ENCODE measurements at regions not wholly inside any gene's neighbourhood (a gene's known extent, or its start where the extent isn't known, plus 50 kb on each side); places are given as distances from the start of the nearest gene placed in this dataset.

DNA sequence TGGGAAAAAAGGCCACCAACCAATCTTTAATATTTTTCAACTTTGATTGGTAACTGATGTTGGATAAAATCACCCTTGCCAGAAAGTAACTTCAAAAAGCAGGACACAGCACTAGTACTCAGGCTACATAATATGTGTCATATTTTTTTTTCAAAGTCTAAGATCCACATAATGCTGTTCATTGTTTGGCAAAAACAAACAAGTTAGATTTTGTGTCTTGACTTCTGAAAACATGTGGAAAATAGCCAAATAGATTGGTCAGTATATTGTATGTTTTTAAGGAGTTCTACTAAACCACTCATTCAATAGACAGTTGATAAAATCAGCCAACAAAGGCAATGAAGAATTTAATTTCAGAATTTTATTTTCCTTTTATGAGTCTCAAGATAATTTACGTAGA lies 111.7 kb upstream of the CCDC54 start:
- Histone ChIP-seq H3K9ac (ENCODE audit: low read depth, low read length) (no peak overlapping the region), H3K4me1 (ENCODE audit: control insufficient read depth, insufficient read depth, low read length) (peaks cover 5% of the 10 kb centered on the region), H3K9me3 (ENCODE audit: control insufficient read depth, insufficient read depth, low read length) (no peaks in the 10 kb centered on the region), H3K4me3 (ENCODE audit: low read depth, low read length) (no peak overlapping the region), H3K27me3 (ENCODE audit: control insufficient read depth, insufficient read depth, low read length) (no peaks in the 10 kb centered on the region), H3K36me3 (ENCODE audit: control insufficient read depth, insufficient read depth, low read length) (no peaks in the 10 kb centered on the region)

DNA sequence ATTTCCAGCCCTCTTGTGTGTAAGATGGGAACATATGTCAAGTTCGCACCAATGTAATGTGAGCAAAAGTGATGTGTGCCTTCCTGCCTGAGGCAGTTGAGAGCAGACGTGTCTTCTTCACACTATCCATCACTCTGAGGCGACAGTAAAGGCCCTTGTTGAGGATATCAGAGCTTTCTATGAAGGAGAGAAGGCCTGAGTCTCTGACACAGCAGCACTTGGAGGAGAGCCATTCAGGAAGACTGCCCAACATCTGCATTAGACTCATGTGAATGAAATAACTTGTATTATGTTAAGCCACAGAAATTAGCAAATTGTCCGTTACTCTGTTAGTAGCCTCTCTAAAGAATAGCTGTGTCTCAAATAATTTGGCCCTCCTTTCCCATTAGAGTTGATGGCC lies 108.8 kb upstream of the CCDC54 start:
- no peak overlapping the region for H3K9ac ChIP-seq (ENCODE audit: low read depth, low read length)
- H3K4me1 ChIP-seq (ENCODE audit: control insufficient read depth, insufficient read depth, low read length) = peaks cover 5% of the 10 kb centered on the region
- no peak overlapping the region for H3K4me3 ChIP-seq (ENCODE audit: low read depth, low read length)
- H3K9me3 ChIP-seq (ENCODE audit: control insufficient read depth, insufficient read depth, low read length) = no peaks in the 10 kb centered on the region
- no peaks in the 10 kb centered on the region for H3K27me3 ChIP-seq (ENCODE audit: control insufficient read depth, insufficient read depth, low read length)
- no peaks in the 10 kb centered on the region for H3K36me3 ChIP-seq (ENCODE audit: control insufficient read depth, insufficient read depth, low read length)

DNA sequence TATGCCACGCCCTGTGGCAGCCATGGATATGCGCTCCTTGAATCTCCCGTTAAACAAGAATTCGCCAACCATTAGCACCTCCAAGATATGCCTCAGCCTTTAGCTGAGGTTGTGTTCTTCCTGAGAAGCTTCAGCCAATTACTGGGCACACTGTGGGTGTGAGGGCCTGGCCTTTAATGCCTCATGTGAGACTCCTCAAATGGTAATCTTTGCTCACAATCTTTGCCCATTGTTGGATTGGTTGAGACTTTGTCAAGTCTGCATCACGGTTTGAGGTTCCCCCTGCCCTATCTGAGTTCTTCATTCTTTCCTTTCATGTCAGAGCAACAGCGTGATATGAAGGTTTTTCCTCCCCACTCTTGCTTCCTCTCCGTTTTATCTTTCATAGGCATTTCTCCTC lies 108.1 kb upstream of the CCDC54 start:
- Histone ChIP-seq H3K27me3 (ENCODE audit: control insufficient read depth, insufficient read depth, low read length) (no peaks in the 10 kb centered on the region), H3K4me1 (ENCODE audit: control insufficient read depth, insufficient read depth, low read length) (peaks cover 5% of the 10 kb centered on the region), H3K36me3 (ENCODE audit: control insufficient read depth, insufficient read depth, low read length) (no peaks in the 10 kb centered on the region), H3K9ac (ENCODE audit: low read depth, low read length) (no peak overlapping the region), H3K9me3 (ENCODE audit: control insufficient read depth, insufficient read depth, low read length) (no peaks in the 10 kb centered on the region), H3K4me3 (ENCODE audit: low read depth, low read length) (no peak overlapping the region)

DNA sequence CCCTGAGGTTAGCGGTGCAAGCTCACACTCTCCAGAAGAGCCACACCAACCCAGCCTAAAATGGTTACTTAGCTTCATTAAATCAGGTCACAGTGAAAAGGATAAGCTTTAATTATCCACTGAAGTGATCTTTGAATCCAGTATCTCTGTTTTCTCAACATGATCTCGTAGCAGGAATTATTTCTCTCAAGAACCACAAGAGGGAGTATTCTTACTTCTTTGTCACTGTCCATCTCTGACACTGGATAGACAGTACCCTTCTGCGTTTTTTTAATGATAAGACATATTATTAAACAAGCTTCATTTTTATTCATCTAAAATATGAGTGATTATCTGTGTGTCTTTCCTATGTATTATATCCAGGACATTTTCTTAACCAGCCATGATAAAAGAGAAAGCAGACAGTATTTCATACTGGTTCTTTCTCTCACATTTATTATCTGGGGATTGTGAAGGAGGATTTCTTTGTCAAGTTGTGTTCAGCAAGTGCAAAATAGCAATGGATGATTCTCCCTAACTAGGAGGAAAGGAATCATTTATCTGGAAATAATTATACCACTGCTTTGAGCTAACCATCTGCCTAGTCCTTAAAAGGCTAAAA lies 105.4 kb upstream of the CCDC54 start:
- no peaks in the 10 kb centered on the region for H3K27me3 ChIP-seq (ENCODE audit: control insufficient read depth, insufficient read depth, low read length)
- H3K9ac ChIP-seq (ENCODE audit: low read depth, low read length) = no peak overlapping the region
- H3K4me3 ChIP-seq (ENCODE audit: low read depth, low read length) = no peak overlapping the region
- H3K9me3 ChIP-seq (ENCODE audit: control insufficient read depth, insufficient read depth, low read length) = no peaks in the 10 kb centered on the region
- H3K4me1 ChIP-seq (ENCODE audit: control insufficient read depth, insufficient read depth, low read length) = no peaks in the 10 kb centered on the region
- H3K36me3 ChIP-seq (ENCODE audit: control insufficient read depth, insufficient read depth, low read length) = no peaks in the 10 kb centered on the region

DNA sequence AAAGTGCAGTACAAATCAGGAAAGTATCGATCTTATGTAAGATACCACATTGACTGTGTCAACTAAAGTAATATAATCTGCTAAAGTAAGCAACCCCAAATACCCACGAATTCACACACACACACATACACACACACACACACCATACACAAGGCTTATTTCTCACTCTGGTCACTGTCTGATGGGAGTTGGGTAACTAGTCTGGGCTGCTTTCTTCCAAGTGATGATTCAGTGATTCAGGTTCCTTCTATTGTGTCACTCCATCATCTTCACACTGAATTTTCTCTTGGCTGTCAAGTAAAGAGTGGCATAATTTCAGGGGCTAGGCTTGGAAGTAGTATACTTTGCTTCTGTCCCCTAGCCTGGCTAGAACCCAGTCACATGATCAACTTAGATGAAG lies 104.8 kb upstream of the CCDC54 start:
- Histone ChIP-seq H3K36me3 (ENCODE audit: control insufficient read depth, insufficient read depth, low read length) (no peaks in the 10 kb centered on the region), H3K9me3 (ENCODE audit: control insufficient read depth, insufficient read depth, low read length) (no peaks in the 10 kb centered on the region), H3K27me3 (ENCODE audit: control insufficient read depth, insufficient read depth, low read length) (no peaks in the 10 kb centered on the region), H3K4me1 (ENCODE audit: control insufficient read depth, insufficient read depth, low read length) (no peaks in the 10 kb centered on the region), H3K4me3 (ENCODE audit: low read depth, low read length) (no peak overlapping the region), H3K9ac (ENCODE audit: low read depth, low read length) (no peak overlapping the region)

DNA sequence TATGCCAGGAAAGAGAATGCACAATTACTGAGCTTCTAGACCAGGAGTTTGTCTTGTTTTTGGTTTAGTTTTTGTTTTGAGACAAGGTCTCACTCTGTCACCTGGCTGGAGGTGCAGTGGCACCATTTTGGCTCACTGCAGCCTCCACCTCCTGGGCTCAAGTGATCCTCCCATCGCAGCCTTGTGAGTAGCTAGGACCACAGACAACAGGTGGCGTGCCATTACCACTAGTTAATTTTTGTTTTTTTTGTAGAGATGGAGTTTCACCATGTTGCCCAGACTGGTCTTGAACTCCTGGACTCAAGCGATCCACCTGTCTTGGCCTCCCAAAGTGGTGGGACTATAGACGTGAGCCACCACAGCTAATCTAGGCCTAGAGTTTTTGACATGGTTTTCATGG lies 104.4 kb upstream of the CCDC54 start:
- Histone ChIP-seq H3K36me3 (ENCODE audit: control insufficient read depth, insufficient read depth, low read length) (no peaks in the 10 kb centered on the region), H3K27me3 (ENCODE audit: control insufficient read depth, insufficient read depth, low read length) (no peaks in the 10 kb centered on the region), H3K9me3 (ENCODE audit: control insufficient read depth, insufficient read depth, low read length) (no peaks in the 10 kb centered on the region), H3K9ac (ENCODE audit: low read depth, low read length) (no peak overlapping the region), H3K4me3 (ENCODE audit: low read depth, low read length) (no peak overlapping the region), H3K4me1 (ENCODE audit: control insufficient read depth, insufficient read depth, low read length) (no peaks in the 10 kb centered on the region)

DNA sequence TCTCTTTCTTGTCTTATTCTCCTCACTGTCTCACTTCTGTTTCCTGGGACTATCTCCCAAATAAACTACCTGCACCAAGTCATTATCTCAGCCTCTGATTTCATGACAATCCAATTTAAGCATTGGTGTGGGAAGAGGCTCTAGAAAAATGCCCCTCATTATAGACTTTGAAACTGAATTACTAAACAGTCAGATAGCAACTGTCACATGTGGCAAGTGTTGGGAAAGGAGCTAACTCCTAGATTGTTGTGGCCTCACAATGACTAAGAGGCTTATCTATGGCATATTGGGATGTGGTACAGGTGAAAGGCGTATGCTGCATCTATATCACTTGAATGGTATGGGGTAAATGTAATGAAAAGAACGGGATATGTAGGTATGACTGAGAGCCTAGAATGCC lies 103.5 kb upstream of the CCDC54 start:
- H3K9me3 ChIP-seq (ENCODE audit: control insufficient read depth, insufficient read depth, low read length) = no peaks in the 10 kb centered on the region
- no peak overlapping the region for H3K9ac ChIP-seq (ENCODE audit: low read depth, low read length)
- no peaks in the 10 kb centered on the region for H3K36me3 ChIP-seq (ENCODE audit: control insufficient read depth, insufficient read depth, low read length)
- H3K4me1 ChIP-seq (ENCODE audit: control insufficient read depth, insufficient read depth, low read length) = no peaks in the 10 kb centered on the region
- no peaks in the 10 kb centered on the region for H3K27me3 ChIP-seq (ENCODE audit: control insufficient read depth, insufficient read depth, low read length)
- no peak overlapping the region for H3K4me3 ChIP-seq (ENCODE audit: low read depth, low read length)

DNA sequence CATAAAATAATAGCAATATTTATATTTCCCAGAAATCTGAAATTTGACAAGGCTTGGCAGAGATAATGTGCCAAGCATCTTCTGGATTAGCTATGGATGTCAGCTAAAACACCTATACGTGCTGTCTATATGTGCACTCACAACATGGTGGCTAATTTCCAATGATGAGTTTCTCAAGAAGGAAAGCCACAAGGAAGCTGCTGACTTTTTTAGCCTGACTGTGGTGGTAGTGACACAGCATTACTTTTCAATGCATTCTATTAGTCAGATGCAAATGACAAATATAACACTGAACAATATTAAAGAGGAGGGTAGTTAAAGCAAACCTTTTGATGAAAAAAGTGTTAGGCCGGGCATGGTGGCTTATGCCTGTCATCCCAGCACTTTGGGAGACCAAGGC lies 101.7 kb upstream of the CCDC54 start:
- no peaks in the 10 kb centered on the region for H3K36me3 ChIP-seq (ENCODE audit: control insufficient read depth, insufficient read depth, low read length)
- H3K9ac ChIP-seq (ENCODE audit: low read depth, low read length) = no peak overlapping the region
- H3K27me3 ChIP-seq (ENCODE audit: control insufficient read depth, insufficient read depth, low read length) = no peaks in the 10 kb centered on the region
- no peaks in the 10 kb centered on the region for H3K9me3 ChIP-seq (ENCODE audit: control insufficient read depth, insufficient read depth, low read length)
- H3K4me1 ChIP-seq (ENCODE audit: control insufficient read depth, insufficient read depth, low read length) = no peaks in the 10 kb centered on the region
- H3K4me3 ChIP-seq (ENCODE audit: low read depth, low read length) = no peak overlapping the region

DNA sequence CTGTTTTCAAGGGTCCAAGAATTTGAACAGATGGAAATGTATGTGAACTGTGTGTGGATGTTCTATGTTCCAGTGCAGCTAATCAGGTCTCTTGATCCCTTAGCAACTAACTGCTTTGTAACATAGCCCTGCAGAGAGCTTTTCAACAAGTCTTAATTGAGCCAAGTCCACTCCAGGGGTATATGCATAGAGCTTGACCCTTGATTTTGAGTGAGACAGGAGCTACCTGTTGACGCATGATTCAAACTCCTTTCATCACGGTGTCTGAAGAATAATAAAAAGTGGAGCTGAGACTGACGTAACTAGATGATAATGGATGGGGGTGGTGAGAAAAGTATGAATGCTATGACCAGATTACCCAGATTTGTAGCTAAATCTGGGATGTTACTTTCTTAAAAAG lies 93.3 kb upstream of the CCDC54 start:
- H3K4me1 ChIP-seq (ENCODE audit: control insufficient read depth, insufficient read depth, low read length) = peaks cover 30% of the 10 kb centered on the region
- peaks cover 6% of the 10 kb centered on the region for H3K27me3 ChIP-seq (ENCODE audit: control insufficient read depth, insufficient read depth, low read length)
- no peak overlapping the region for H3K9ac ChIP-seq (ENCODE audit: low read depth, low read length)
- no peak overlapping the region for H3K4me3 ChIP-seq (ENCODE audit: low read depth, low read length)
- no peaks in the 10 kb centered on the region for H3K9me3 ChIP-seq (ENCODE audit: control insufficient read depth, insufficient read depth, low read length)
- H3K36me3 ChIP-seq (ENCODE audit: control insufficient read depth, insufficient read depth, low read length) = no peaks in the 10 kb centered on the region

DNA sequence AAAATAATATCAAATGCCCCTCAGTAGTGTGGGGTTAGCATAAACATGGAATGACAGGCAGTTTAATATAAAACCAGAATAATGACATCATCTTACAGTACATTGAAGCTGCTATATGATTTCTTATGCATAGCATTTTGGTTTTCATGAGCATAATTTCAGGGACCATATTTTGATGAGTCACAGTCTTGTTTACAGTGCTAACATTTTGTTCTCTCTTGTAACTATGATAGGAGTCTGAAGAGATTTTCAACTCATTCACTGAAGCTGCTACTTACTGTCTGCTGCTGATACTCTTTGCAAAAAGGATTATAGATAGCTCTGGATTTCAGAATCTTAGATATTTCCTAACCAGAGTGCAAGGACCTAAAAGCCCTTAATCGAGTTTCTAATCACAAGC lies 92.6 kb upstream of the CCDC54 start:
- H3K4me1 ChIP-seq (ENCODE audit: control insufficient read depth, insufficient read depth, low read length) = peaks cover 30% of the 10 kb centered on the region
- H3K9me3 ChIP-seq (ENCODE audit: control insufficient read depth, insufficient read depth, low read length) = no peaks in the 10 kb centered on the region
- H3K27me3 ChIP-seq (ENCODE audit: control insufficient read depth, insufficient read depth, low read length) = peaks cover 6% of the 10 kb centered on the region
- H3K36me3 ChIP-seq (ENCODE audit: control insufficient read depth, insufficient read depth, low read length) = no peaks in the 10 kb centered on the region
- no peak overlapping the region for H3K4me3 ChIP-seq (ENCODE audit: low read depth, low read length)
- H3K9ac ChIP-seq (ENCODE audit: low read depth, low read length) = no peak overlapping the region

DNA sequence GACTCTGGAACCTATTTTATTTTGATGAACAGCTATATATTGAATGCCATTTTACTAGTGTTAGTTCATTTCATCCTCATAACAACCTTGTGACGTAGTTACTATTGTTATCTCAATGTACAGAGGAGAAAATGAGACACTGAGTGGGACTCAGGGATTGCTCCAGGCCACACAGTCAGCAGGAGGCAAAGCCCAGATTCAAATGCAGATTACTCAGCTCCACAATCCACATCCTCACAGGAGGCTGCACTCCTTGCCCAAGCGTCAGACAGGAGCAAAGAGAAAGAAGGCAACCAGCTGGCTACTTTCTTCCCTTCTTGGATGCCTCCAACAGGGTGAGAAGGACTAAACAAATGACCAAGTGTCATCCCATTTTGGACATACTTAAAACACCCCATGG lies 92.0 kb upstream of the CCDC54 start:
- no peaks in the 10 kb centered on the region for H3K9me3 ChIP-seq (ENCODE audit: control insufficient read depth, insufficient read depth, low read length)
- H3K36me3 ChIP-seq (ENCODE audit: control insufficient read depth, insufficient read depth, low read length) = no peaks in the 10 kb centered on the region
- H3K9ac ChIP-seq (ENCODE audit: low read depth, low read length) = no peak overlapping the region

DNA sequence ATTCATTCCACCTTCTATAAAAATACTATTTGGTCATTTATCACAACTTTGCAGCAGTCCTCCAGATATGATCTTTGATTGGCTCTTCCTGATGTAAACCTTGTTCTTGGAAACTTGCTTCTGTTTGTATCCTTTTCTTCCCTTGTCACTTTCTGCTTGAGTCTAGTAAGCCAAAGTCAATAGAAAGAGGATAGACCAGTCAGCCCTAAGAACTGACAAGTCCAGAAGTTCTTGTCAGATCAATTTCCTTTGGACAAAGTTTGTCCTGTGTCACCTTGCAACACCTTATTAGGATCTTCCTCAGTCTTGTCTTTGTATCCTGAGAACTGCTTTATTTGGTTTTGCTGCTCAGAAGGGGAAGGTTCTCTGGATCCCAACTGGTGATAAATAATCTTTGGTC lies 87.9 kb upstream of the CCDC54 start:
- Histone ChIP-seq H3K9ac (ENCODE audit: low read depth, low read length) (no peak overlapping the region), H3K27me3 (ENCODE audit: control insufficient read depth, insufficient read depth, low read length) (peaks cover 6% of the 10 kb centered on the region), H3K4me3 (ENCODE audit: low read depth, low read length) (no peak overlapping the region), H3K4me1 (ENCODE audit: control insufficient read depth, insufficient read depth, low read length) (peaks cover 15% of the 10 kb centered on the region), H3K36me3 (ENCODE audit: control insufficient read depth, insufficient read depth, low read length) (no peaks in the 10 kb centered on the region), H3K9me3 (ENCODE audit: control insufficient read depth, insufficient read depth, low read length) (no peaks in the 10 kb centered on the region)

More for the DNA sequence above, 92.0 kb upstream of the CCDC54 start:
- no peak overlapping the region for H3K4me3 ChIP-seq (ENCODE audit: low read depth, low read length)
- H3K4me1 ChIP-seq (ENCODE audit: control insufficient read depth, insufficient read depth, low read length) = peaks cover 30% of the 10 kb centered on the region
- peaks cover 6% of the 10 kb centered on the region for H3K27me3 ChIP-seq (ENCODE audit: control insufficient read depth, insufficient read depth, low read length)

Data from iPS-15b (cell line).